Stimulated activated CD8-positive, alpha-beta memory T cell treated with anti-CD3 and anti-CD28 coated beads, Interleukin-12 subunit alpha, Interleukin-12 subunit beta, amount 100 ng/mL, for 24 hours (primary cell): ENCODE measurements at regions not wholly inside any gene's neighbourhood (a gene's known extent, or its start where the extent isn't known, plus 50 kb on each side); places are given as distances from the start of the nearest gene placed in this dataset.
"Not testable (repeated sequence)": the region's sequence is repeated elsewhere in the genome, so short reads cannot be mapped to it uniquely, and the experiment has no call there.

Experiments used
- DNase-seq: peaks from one replicate; pipeline ENCODE4 v3.0.0-alpha.2; 2020; ENCODE audit errors: extremely low read depth

DNA sequence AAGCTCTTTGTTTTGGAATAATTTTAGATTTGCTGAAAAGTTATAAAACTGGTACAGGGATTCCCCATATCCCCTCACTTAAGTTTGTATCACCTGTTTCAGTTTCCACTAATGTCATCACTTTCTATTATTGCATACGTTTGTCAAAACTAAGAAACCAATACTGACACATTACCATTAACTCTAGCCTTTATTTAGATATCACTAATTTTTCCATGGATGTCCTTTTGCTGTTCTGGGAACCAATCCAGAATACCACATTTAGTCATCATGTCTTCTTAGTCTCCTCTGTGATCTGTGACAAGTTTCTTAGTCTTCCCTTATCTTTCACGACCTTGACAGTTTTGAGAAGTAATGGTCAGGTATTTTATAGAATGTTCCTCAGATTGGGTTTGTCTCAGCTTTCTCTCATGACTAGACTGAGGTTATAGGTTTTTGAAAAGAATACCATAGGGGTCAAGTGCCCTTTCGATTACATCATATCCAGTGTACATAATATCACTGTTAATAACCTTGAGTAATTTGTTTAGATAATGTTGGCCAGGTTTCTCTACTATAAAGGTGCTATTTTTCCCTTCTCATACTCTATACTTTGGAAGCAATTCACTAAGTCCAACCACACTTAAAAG, 51.9 kb upstream of the NMUR2 start:
- DNase-seq = no peak

- DNase-seq = no peak
These were observed 57.1 kb upstream of the NMUR2 start for GRCh38 chr5:152462021-152462721.

- DNase-seq = no peak
These were observed 59.0 kb upstream of the NMUR2 start for GRCh38 chr5:152464048-152464447.

DNA sequence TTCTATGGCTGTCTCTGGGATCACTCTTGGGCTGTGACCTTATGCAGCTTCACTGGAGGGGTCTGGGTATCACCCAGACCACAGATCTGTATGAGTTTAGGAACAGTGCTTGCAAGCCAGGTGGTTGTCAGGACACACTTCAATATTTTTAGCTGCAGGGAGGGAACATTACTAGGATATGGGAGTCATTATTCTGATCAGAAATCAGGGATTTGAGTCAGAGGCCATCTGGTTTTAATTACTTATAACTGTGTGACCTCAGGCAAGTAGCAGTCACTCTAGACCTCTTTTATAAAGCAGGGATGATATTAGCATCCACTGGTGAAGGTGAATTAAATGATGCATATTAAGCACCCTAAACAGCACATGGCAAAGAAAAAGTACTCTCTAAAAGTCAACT, 60.1 kb upstream of the NMUR2 start:
- DNase-seq = no peak

DNA sequence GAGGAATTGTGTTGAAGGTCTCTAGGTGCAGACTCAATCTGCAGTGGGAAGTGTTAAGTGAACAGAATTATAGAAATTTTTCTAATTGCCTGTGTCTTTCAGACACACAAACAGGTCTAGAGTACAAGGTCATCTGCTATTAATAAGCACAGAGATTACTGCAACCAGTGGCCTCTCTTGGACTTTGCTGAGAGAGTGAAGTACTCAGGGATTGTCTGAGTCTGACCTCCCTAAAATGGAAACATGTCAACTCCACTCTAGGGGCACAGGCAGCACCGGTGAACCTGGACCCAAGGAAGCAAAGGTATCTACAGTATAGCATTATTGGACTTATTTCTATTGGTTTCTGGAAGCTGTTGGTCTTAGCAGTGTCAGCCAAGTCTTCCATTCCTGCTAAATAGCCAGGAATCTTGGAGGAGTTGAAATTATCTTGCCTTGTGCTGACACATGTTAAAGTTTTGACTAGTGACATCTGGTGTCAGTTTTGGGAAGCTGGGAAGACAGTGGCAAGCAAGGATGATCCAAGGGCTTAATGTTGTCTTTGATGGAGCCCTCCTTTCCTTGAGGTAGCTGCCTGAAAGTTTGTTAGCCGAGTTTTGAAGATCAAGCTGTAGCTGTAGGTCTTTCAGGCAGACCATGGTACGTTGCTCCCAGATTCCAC, 61.1 kb upstream of the NMUR2 start:
- no peak for DNase-seq

- DNase-seq = no peak
These were observed 65.1 kb upstream of the NMUR2 start for GRCh38 chr5:152470167-152470566.

DNA sequence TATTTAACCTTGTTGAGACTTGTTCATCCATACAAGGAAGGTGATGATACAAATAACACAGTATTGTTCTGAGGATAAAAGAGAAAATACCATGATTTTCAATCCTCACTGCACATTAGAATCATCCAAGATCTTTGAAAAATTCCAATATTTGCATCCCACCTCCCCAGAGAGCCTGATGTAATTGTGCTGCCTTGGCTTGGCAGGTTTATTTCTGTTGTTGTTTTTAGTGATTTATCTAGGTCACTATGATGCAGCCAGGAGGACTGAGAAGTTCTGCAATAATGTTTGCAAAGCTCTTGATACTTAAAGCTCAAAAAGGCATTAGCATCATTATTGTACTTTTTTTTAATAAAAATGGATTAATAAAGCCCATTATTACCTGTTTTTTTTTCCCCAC, 67.0 kb upstream of the NMUR2 start:
- DNase-seq = no peak

DNA sequence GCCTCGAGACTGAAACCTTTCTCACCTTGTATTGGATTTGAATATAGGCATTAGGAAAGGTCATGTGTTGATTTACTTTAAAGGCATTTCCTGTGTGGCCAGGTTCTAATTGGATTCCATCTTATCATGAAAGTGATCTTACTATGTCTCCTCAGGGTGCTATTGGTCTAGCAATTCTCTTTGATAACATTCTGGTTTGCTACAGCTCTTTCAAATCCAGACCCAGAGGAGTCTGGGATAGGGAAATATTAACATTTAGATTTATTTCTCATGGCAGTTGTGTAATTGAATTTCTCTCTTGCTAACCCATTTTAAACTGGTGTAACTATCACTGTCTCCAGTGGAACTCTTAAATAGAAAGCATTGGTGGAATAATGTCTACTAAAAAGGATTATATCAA, 69.9 kb upstream of the NMUR2 start:
- DNase-seq = no peak

- DNase-seq = no peak
These were observed 72.5 kb upstream of the NMUR2 start for GRCh38 chr5:152477536-152477935.

- DNase-seq = not testable (repeated sequence)
These were observed 74.8 kb upstream of the NMUR2 start for GRCh38 chr5:152479866-152480265.

GRCh38 chr5:152480677-152481076, 75.6 kb upstream of the NMUR2 start:
- DNase-seq = not testable (repeated sequence)

DNA sequence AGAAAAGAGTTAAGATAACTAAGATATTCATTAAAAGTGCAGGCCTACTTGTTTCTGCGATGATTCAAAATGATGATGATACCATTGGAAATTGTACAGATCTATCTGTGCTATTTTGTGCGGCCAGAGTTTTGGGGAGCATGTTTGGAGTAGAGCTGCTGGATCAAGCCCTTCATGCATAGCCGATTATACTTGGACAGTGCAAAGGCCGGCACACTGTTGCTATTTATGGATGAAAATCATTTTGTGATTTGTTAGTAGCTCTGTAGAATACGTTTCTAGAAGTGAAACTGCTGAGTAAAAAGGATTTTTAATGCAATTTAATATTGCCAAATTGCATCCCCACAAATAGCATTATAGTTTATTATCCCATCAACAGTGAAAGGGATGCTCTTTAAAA, 82.1 kb upstream of the NMUR2 start:
- no peak for DNase-seq

GRCh38 chr5:152488869-152489268, 83.8 kb upstream of the NMUR2 start:
- DNase-seq = no peak

DNA sequence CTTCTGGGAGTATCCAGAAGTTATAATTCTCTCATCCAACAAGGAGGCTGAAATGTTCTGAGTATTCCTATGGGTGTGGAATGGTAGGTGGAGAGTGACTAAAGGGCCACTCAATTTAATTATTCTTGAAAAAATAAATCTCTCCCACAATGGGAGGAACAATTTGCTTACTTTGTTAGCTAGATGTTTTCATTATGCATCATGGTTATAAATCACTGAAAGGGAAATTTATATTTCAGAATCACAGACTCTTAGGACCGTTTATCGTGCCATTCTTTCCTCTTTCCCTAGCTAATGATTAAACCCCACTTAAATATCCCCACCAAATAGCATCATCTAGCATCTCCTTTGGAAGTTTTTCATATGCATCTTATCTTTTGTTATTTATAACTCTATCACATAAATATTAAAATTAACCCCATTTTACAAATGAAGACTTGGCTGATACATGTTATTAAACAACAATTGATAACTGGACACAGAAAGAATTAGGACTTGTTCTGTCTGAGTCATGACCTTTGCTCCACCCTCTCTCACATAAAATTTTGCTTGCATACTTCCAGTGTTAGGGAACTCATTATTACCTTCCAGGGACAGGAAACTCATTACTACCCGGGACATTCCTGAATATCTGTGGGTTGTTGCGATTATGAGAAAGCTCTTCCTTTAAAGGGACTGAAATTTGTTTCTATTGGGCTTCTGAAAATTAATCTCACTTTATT, 94.9 kb upstream of the NMUR2 start:
- no peak for DNase-seq

- no peak for DNase-seq
These were observed 96.2 kb upstream of the NMUR2 start for GRCh38 chr5:152501294-152501693.

DNA sequence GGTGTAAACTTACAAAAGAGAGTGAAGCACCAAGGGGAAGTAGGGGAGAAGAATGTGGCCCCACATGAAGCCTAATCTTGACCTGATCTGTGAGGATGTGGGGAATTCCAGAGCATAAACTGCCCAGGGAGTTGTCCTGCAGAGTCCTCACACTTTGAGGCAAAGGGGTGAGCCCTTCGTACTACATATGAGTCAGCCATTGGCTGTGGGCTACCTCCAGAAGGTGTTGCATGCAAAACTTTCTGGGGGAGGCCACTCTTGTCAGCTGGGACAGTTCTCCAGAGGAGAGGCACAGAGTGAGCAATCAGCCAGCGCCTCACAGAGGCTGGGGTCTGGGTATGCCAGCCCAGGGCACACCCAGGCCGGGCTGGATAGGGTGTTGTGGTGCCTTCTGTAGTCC, 98.1 kb upstream of the NMUR2 start:
- no peak for DNase-seq

GRCh38 chr5:152505442-152506042, 100.5 kb upstream of the NMUR2 start:
- no peak for DNase-seq

- DNase-seq = no peak
These were observed 106.0 kb upstream of the NMUR2 start for GRCh38 chr5:152511120-152511519.

GRCh38 chr5:152511531-152512132, 106.6 kb upstream of the NMUR2 start:
- no peak for DNase-seq

GRCh38 chr5:152514827-152515397, 109.8 kb upstream of the NMUR2 start:
- no peak for DNase-seq

DNA sequence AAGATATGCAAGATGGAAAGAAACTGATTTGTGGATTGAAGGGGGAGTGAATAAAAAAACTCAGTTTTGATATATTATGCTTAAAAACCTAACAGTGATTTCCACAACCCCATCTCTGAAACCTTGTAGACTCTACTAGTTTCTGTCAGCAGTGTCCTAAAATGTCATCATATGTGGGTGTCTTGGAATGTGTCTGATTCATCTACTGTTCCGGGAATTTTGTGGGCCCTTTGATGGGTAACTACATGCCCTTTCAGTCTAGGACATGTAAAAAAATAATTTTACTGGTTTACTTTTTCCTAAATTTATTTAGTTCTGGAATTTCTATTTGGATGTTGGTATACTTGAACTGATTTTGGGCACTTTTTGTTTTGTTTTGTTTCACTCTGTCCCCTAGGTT, 118.9 kb upstream of the NMUR2 start:
- DNase-seq = no peak
